ENCODE measurements at regions not wholly inside any gene's neighbourhood (a gene's known extent, or its start where the extent isn't known, plus 50 kb on each side); places are given as distances from the start of the nearest gene placed in this dataset.

GRCh38 chr19:31223740-31224534 is 125.3 kb downstream of the TSHZ3 start:
- DNase-seq (ENCODE audit: low read depth, low spot score), result no peak

GRCh38 chr19:31220540-31220939 is 128.7 kb downstream of the TSHZ3 start:
- no peak for DNase-seq (ENCODE audit: low read depth, low spot score)

DNA sequence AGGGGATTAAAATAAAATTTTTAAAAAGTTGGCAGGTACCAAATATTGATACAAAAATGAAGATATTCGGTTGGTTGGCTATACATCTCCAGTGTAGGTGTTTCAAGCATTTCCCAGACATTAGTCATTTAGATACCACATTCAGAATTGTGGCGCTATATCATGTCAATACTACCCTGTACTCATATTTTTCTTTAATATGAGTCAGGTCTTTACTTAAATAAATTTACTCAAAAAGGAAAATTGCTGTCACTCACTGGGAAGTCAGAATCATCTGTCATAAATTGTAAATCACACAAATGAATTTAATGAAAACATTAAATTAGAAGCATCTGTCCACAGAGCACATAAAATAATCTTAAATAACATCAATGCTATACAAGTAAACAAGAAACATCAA is 134.2 kb downstream of the TSHZ3 start:
- no peak for DNase-seq (ENCODE audit: low read depth, low spot score)

DNA sequence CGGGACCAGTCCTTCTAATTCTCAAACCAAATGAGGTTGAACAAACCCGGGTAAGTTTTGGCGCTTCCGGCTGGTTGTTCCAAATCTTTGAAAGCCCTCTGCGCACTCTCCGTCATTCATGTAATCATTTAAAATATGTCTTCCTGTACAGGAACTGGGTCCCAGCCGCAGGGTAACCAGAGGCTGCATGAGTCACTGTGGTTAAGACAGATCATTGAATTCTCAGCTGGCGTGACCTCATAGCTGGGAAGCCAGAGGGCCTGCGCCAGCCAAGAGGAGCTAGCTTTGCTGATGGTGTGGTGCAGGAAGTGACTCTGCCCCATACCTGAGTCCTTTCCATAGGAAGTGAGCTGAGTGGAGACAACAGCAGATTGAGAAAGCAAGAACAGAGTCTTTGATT is 135.2 kb downstream of the TSHZ3 start:
- peak; percentile 62 for DNase-seq (ENCODE audit: low read depth, low spot score)

DNA sequence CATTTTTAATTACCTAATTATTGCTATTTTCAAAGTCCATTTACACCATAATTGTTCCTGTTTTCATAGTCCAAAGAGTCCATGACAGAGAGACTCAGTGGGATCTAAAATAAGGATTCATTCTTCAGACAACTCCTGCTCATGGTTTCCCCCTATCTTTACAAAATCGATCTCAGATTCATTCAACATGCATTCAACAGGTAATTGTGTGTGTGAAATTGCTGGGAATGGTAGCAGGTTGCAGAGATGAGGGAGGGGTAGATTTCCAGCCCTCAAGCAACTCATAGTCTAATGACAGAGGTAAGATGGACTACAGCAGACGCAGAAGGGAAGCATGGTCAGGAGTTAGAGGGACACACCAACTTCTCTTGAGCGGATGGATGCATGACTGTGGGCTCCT is 138.1 kb downstream of the TSHZ3 start:
- DNase-seq (ENCODE audit: low read depth, low spot score), result no peak

- DNase-seq (ENCODE audit: low read depth, low spot score), result no peak
These were observed 143.2 kb downstream of the TSHZ3 start for GRCh38 chr19:31205887-31206518.

GRCh38 chr19:31204115-31204514 is 145.1 kb downstream of the TSHZ3 start:
- no peak for DNase-seq (ENCODE audit: low read depth, low spot score)

GRCh38 chr19:31185261-31185660 is 164.0 kb downstream of the TSHZ3 start:
- no peak for DNase-seq (ENCODE audit: low read depth, low spot score)

DNA sequence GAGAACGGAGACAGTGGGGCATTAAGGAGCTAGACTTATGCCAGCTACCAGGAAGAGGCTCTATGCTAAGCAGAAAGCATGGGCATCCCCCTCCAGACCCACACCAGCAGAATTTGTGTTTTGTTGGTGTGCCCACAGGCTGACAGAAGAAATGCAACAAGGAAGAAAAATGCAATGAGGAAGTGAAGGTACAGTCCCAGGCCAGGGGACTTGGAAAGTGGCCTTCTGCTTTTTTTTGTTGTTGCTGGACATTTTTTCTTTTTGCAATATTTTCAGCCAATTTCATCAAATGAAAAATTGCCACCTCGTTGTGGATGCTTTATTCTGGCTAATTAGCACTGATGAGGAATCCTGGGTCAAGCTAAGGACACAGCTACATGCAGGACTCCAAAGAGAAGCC is 167.7 kb downstream of the TSHZ3 start:
- DNase-seq (ENCODE audit: low read depth, low spot score), result no peak

GRCh38 chr19:31180907-31181306 is 168.3 kb downstream of the TSHZ3 start:
- DNase-seq (ENCODE audit: low read depth, low spot score), result no peak

- DNase-seq (ENCODE audit: low read depth, low spot score), result no peak
These were observed 169.8 kb downstream of the TSHZ3 start for GRCh38 chr19:31179471-31179852.

GRCh38 chr19:31178833-31179470 is 170.3 kb downstream of the TSHZ3 start:
- no peak for DNase-seq (ENCODE audit: low read depth, low spot score)

- DNase-seq (ENCODE audit: low read depth, low spot score), result no peak
These were observed 172.0 kb downstream of the TSHZ3 start for GRCh38 chr19:31177246-31177645.

GRCh38 chr19:31175564-31176348 is 173.5 kb downstream of the TSHZ3 start:
- DNase-seq (ENCODE audit: low read depth, low spot score), result no peak

DNA sequence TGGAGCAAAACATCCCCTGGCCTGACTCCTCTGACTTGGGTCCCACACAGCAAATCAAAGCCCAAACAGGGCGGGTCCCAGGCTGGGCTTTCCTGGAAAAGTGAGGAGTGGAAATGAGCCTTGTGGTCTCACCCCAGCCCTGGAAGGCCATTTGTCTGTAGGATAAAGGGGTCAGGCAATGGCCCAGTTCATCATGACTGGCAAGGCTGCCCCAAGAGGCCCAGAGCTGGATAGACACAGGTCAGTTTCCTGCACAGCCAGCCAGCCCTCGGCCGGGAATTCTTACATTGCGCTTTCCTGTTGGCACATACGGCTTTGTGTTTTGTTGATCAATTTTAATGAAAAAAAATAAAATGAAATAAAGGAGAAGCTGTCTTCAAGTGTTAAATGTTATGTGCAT is 174.3 kb downstream of the TSHZ3 start:
- DNase-seq (ENCODE audit: low read depth, low spot score), result no peak

DNA sequence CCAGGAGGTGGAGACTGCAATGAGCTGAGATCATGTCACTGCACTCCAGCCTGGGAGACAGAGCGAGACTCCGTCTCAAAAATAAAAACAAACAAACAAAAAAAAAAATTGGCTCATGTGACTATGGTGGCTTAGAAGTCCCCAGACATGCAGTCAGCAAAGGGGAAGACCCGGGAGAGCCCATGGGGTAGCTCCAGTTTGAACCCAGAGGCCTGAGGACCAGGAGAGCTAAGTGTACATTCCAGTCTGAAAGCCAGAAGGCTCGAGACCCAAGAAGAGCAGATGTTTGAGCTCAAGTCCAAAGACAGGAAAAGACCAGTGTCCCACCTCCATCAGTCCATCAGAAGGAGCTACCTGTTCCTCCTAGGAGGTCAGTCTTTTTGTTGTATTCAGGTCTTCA is 175.2 kb downstream of the TSHZ3 start:
- no peak for DNase-seq (ENCODE audit: low read depth, low spot score)

DNA sequence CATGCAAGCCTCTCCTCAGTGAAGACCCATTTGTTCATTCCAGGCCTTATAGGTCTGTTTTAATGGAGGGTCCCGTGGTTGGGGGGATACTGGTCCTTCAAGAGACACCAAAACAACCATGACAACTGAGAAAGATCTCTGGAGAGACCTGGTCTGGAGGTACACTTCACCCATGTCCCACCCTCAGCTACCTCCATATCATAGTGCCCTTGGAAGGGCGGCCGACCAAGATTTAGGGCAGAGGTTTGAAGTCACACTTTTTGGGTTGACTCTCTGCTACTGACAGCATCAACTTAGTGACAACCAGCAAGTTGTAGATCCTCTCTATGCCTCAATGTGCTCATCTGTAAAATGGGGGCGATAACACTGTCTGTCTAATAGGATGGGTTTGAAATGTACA is 177.3 kb downstream of the TSHZ3 start:
- no peak for DNase-seq (ENCODE audit: low read depth, low spot score)

GRCh38 chr19:31170046-31170445 is 179.2 kb downstream of the TSHZ3 start:
- DNase-seq (ENCODE audit: low read depth, low spot score), result no peak

DNA sequence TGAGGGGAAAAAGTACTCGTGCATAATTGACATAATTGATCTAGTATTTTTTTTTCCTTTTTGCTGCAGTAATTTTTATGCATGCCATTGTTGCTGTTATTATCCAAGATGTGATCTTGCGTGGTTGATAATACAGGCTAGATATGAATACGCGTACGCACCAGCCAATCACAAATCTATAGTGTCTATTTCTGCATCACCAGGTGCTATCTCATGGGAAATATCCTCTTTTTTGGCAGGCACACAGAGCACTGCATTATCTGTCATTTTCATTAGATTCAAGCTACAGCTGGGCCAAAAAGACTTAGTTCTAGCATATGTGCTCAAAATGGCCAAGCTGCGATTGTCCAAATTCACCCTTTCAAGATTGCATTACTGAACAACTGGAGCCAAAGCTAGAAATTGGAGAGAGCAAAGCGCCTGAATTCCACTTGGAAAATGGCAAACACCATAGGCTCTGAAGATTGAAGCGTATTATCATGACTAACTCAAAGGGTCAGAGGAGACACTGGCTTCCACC is 181.1 kb downstream of the TSHZ3 start:
- no peak for DNase-seq (ENCODE audit: low read depth, low spot score)

DNA sequence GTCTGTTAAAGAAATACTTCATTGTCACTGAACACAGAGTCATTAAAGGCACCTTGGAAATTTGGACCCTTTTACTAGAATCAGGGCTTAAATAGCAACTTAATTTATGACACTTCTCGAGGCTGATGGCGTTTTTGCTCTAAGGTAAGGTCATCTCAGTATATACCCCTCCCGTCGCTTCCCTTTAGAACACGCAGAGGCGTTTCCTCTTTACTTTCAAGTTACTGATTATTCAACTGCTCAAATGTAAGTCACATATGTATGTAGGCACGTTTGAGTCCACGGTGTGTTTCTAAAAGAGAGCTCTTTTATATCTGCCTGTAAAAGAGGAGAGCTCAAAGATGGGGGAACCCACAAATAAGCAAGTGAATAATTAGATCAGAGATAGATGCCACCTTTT is 181.5 kb downstream of the TSHZ3 start:
- DNase-seq (ENCODE audit: low read depth, low spot score), result no peak

GRCh38 chr19:31166206-31166605 is 183.0 kb downstream of the TSHZ3 start:
- no peak for DNase-seq (ENCODE audit: low read depth, low spot score)

DNA sequence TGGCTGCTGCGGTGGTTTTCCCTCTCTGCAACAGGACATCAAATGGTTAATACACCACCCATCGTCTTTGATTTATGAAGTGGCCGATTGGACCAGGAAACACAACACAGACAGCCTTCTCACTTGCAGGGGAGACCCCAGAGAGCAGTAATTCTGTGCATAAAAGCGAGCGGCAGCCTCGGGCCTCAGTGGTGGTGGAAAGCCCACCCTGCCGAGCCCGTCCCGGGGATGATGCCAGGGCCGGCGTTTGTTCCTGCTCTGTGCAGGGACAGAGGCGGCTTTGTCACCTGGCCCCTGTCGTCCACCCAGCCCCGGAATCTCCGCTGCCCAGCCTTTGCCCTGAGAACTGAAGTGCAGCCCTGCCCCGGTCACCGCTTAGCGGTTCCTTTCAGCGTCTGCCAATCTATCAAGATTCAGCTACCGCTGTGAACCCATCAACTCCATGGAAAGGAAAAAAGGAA is 184.4 kb downstream of the TSHZ3 start:
- no peak for DNase-seq (ENCODE audit: low read depth, low spot score)
